ENCODE measurements at regions not wholly inside any gene's neighbourhood (a gene's known extent, or its start where the extent isn't known, plus 50 kb on each side); places are given as distances from the start of the nearest gene placed in this dataset.

- TF ChIP-seq CTCF (IDR thresholded peaks at IDR 0.05; ENCODE audit: extremely low read depth, insufficient read depth, missing control alignments): no peak
- DNase-seq (ENCODE audit: low spot score): no peak
- in situ Hi-C loops (cut with MboI; ENCODE audit: low pct_unique_long_range_greater_than_20kb, low sequenced_read_pairs, unreplicated experiment): no loop called here
These were observed 234.6 kb upstream of the FLRT2 start for GRCh38 chr14:85295318-85295717.

- no peak for DNase-seq (ENCODE audit: low spot score)
- no peak for TF ChIP-seq CTCF (IDR thresholded peaks at IDR 0.05; ENCODE audit: extremely low read depth, insufficient read depth, missing control alignments)
- in situ Hi-C loops (cut with MboI; ENCODE audit: low pct_unique_long_range_greater_than_20kb, low sequenced_read_pairs, unreplicated experiment): no loop called here
These were observed 233.3 kb upstream of the FLRT2 start for GRCh38 chr14:85296456-85297210.

- in situ Hi-C loops (cut with MboI; ENCODE audit: low pct_unique_long_range_greater_than_20kb, low sequenced_read_pairs, unreplicated experiment): no loop called here
- no peak for TF ChIP-seq CTCF (IDR thresholded peaks at IDR 0.05; ENCODE audit: extremely low read depth, insufficient read depth, missing control alignments)
- no peak for DNase-seq (ENCODE audit: low spot score)
These were observed 229.8 kb upstream of the FLRT2 start for GRCh38 chr14:85300107-85300506.

GRCh38 chr14:85301506-85301905 is 228.4 kb upstream of the FLRT2 start:
- TF ChIP-seq CTCF (IDR thresholded peaks at IDR 0.05; ENCODE audit: extremely low read depth, insufficient read depth, missing control alignments): no peak
- no peak for DNase-seq (ENCODE audit: low spot score)
- in situ Hi-C loops (cut with MboI; ENCODE audit: low pct_unique_long_range_greater_than_20kb, low sequenced_read_pairs, unreplicated experiment): no loop called here

GRCh38 chr14:85306024-85306423 is 223.9 kb upstream of the FLRT2 start:
- no peak for DNase-seq (ENCODE audit: low spot score)
- TF ChIP-seq CTCF (IDR thresholded peaks at IDR 0.05; ENCODE audit: extremely low read depth, insufficient read depth, missing control alignments): no peak
- in situ Hi-C loops (cut with MboI; ENCODE audit: low pct_unique_long_range_greater_than_20kb, low sequenced_read_pairs, unreplicated experiment): no loop called here

- in situ Hi-C loops (cut with MboI; ENCODE audit: low pct_unique_long_range_greater_than_20kb, low sequenced_read_pairs, unreplicated experiment): no loop called here
- no peak for TF ChIP-seq CTCF (IDR thresholded peaks at IDR 0.05; ENCODE audit: extremely low read depth, insufficient read depth, missing control alignments)
- no peak for DNase-seq (ENCODE audit: low spot score)
These were observed 221.2 kb upstream of the FLRT2 start for GRCh38 chr14:85308531-85309300.
